ENCODE measurements at regions not wholly inside any gene's neighbourhood (a gene's known extent, or its start where the extent isn't known, plus 50 kb on each side); places are given as distances from the start of the nearest gene placed in this dataset.

DNA sequence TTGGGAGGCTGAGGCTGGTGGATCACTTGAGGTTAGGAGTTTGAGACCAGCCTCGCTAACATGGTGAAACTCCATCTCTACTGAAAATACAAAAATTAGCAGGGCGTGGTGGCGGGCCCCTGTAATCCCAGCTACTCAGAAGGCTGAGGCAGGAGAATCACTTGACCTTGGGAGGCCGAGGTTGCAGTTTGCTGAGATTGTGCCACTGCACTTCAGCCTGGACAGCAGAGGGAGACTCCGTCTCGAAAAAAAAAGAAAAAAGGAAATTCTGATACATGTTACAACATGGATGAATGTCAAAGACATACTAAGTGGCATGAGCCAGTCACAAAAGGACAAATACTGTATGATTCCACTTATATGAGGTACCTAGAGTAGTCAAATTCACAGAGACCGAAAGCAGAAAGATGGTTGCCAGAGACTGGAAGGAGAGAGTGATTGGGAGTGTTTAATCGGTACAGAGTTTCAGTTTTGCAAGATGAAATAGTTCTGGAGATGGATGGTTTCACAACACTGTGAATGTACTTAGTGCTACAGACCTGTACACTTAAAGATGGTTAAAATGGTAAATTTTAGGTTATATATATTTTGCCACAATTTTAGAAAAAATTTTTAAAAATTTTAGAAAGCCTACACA is 92.3 kb downstream of the BLID start:
- TF ChIP-seq, protein P1, sequence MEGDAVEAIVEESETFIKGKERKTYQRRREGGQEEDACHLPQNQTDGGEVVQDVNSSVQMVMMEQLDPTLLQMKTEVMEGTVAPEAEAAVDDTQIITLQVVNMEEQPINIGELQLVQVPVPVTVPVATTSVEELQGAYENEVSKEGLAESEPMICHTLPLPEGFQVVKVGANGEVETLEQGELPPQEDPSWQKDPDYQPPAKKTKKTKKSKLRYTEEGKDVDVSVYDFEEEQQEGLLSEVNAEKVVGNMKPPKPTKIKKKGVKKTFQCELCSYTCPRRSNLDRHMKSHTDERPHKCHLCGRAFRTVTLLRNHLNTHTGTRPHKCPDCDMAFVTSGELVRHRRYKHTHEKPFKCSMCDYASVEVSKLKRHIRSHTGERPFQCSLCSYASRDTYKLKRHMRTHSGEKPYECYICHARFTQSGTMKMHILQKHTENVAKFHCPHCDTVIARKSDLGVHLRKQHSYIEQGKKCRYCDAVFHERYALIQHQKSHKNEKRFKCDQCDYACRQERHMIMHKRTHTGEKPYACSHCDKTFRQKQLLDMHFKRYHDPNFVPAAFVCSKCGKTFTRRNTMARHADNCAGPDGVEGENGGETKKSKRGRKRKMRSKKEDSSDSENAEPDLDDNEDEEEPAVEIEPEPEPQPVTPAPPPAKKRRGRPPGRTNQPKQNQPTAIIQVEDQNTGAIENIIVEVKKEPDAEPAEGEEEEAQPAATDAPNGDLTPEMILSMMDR (IDR thresholded peaks at IDR 0.05): peak; percentile 66
- TF ChIP-seq POLR2AphosphoS5 (IDR thresholded peaks at IDR 0.05; ENCODE audit: low read depth, low read length) (no peak), SIN3A (IDR thresholded peaks at IDR 0.05; ENCODE audit: borderline replicate concordance, insufficient read depth, low read depth, low read length) (no peak), TCF7L2 (IDR thresholded peaks at IDR 0.05; ENCODE audit: low read depth, low read length) (no peak)
- TF ChIP-seq, protein P2, sequence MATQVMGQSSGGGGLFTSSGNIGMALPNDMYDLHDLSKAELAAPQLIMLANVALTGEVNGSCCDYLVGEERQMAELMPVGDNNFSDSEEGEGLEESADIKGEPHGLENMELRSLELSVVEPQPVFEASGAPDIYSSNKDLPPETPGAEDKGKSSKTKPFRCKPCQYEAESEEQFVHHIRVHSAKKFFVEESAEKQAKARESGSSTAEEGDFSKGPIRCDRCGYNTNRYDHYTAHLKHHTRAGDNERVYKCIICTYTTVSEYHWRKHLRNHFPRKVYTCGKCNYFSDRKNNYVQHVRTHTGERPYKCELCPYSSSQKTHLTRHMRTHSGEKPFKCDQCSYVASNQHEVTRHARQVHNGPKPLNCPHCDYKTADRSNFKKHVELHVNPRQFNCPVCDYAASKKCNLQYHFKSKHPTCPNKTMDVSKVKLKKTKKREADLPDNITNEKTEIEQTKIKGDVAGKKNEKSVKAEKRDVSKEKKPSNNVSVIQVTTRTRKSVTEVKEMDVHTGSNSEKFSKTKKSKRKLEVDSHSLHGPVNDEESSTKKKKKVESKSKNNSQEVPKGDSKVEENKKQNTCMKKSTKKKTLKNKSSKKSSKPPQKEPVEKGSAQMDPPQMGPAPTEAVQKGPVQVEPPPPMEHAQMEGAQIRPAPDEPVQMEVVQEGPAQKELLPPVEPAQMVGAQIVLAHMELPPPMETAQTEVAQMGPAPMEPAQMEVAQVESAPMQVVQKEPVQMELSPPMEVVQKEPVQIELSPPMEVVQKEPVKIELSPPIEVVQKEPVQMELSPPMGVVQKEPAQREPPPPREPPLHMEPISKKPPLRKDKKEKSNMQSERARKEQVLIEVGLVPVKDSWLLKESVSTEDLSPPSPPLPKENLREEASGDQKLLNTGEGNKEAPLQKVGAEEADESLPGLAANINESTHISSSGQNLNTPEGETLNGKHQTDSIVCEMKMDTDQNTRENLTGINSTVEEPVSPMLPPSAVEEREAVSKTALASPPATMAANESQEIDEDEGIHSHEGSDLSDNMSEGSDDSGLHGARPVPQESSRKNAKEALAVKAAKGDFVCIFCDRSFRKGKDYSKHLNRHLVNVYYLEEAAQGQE (IDR thresholded peaks at IDR 0.05; ENCODE audit: insufficient read depth in 1 of 2, low read depth in 2 of 2, low read length in 1 of 2): no peak

Data from Panc1 (cell line).